DOHH2 (cell line): ENCODE measurements at regions not wholly inside any gene's neighbourhood (a gene's known extent, or its start where the extent isn't known, plus 50 kb on each side); places are given as distances from the start of the nearest gene placed in this dataset.

ENCODE experiments used
- CTCF ChIP-seq: fragments of 200-600 bp; sonication (generic); IDR thresholded peaks from one replicate; pipeline ENCODE4 v1.5.1; 2014; ENCODE audit warnings: antibody characterized with exemption, mild to moderate bottlenecking, low read depth, low read length; ENCODE audit not compliant: poor library complexity, severe bottlenecking
- EZH2phosphoT487 ChIP-seq: fragments of 200-600 bp; sonication (generic); IDR thresholded peaks from 2 replicates; pipeline ENCODE4 v1.6.1; 2017; ENCODE audit warnings: borderline replicate concordance, mild to moderate bottlenecking, antibody characterized with exemption, low read length, moderate library complexity, mixed read lengths

GRCh38 chr5:122713041-122713440 lies 61.8 kb upstream of the SNX2 start:
- no peak for TF ChIP-seq CTCF
- TF ChIP-seq EZH2phosphoT487, result no peak
